Activated CD4-positive, alpha-beta T cell treated with anti-CD3 and anti-CD28 coated beads, Interleukin-2, Interleukin-4, amounts not matched to agents 100 ng/mL and 50 ng/mL, durations not matched to agents 16 hours and 8 hours (primary cell): ENCODE measurements at regions not wholly inside any gene's neighbourhood (a gene's known extent, or its start where the extent isn't known, plus 50 kb on each side); places are given as distances from the start of the nearest gene placed in this dataset.

Experiments
- DNase-seq: peaks from one replicate; pipeline ENCODE4 v3.0.0-alpha.2; 2020; ENCODE audit warnings: low spot score

DNA sequence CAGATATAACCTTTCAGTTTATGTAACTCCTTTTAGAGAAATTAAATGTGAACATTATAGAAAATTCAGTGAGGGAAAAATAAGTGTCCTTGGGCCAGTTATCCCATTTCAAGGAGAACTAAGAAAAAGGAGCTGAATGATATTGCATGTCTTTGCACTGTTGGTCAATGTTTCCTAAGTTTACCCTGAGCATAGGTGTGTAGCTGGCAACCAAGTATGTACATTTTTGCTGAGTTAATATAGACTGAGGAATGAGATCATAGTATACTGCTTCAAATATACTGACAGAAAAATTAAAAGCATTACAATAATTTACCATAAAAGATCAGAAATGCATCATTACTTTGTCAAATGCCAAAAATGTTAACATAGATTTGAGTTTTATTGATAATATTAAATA lies 2128.7 kb upstream of the C9orf72 start:
- DNase-seq: no peak

DNA sequence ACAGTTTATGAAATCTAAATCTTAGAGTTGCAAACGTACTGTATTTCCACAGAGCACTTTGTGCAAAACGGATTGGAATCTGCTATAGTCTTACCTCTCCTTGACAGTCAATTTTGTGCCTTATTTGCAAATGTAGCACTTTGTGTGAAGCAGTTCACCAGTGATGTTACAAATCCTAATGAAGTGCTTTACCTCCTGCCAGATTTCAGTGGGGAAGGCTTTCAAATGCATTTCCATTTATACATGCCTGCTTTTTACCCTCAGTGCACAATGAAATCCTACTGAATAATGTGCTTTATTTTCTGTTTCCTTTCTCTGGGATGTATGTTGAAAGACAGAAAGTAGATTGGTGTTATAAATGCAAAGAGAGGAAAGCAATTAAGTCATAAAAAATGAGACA lies 2141.6 kb upstream of the C9orf72 start:
- no peak for DNase-seq

DNA sequence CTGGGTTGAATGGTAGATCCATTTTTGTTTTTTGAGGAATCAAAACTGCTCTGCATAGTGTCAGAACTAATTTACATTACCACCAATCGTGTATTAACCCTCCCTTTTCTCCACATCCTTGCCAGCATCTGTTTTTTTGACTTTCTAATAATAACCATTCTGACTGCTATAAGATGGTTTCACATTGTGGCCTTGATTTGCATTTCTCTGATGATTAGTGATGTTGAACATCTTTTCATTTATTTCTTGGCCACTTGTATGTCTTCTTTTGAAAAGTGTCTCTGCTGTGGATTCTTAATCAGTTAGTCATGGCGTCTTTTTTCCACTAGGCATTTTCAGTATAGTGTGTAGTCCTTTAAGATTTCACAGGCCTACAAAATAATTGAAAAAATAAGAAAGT lies 2144.3 kb upstream of the C9orf72 start:
- DNase-seq: no peak

DNA sequence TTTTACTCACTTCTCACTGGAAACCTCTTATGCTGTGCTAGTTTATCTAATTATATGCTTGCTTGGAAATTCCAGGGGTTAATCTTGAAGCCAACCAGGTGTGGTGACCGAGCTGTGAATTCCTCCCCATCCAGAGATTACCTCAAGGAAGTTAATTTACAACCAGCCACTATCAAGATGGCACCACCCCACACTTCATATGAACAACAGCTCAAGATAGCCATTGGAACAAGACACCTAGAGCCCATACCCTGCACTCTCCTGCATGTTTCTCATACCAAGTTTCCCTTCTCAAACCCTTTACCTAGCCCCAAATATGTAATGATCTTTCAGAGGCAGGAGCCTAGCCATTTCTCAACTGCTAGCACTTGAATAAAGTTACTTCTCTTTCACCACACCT lies 2156.9 kb upstream of the C9orf72 start:
- DNase-seq: no peak

DNA sequence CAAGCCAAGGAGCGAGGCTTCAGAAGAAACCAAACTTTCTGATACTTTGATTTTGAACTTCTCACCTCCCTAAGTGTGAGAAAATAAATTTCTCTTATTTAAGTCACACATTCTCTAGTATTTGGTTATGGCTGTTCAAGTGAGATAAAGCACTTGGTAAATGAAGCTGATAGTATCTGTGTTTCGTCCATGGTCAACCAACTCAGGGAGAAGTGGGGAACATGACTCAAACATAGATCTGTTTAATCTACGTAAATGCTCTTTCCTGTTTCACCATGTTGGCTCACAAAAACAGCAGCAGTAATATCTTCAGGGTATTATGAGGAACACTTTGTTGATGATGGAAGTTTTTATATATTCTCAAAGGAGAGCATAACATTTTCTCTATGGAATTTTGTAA lies 2167.2 kb upstream of the C9orf72 start:
- no peak for DNase-seq

DNA sequence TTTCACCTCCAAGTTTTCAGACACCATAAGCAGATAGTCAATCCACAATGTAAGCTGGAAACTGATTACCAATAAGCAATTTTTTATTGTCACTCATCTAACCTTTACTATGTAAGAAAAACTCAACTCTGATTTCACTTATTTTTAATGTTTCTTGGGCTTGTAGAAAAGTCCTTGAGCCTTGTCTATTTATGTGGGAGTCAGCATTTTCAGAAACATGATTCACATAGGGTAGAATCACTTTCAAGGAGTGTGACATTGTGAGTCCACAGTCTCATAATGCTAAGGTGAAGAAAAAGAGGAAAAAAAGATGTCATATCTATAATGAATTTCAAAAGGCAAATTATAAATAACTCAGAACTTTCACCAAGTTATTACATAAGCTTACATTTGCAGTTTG lies 2167.9 kb upstream of the C9orf72 start:
- DNase-seq: no peak

DNA sequence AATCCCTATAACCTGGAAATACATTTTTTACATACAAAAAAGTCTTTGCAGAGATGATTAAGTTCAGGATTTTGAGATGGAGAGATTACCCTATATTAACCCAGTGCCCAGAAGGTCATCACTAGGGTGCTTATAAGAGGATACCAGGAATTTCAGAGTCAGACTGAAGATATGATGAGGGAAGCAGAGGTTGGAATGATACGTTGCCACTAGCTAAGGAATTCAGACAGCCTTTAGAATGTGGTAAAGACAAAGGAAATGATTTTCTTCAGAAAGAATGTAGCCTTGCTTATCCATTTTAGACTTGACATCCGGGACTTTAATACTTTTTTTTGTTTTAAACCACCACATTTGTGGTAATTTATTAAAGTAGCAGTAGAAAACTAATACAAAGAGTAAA lies 2176.8 kb upstream of the C9orf72 start:
- DNase-seq: no peak

DNA sequence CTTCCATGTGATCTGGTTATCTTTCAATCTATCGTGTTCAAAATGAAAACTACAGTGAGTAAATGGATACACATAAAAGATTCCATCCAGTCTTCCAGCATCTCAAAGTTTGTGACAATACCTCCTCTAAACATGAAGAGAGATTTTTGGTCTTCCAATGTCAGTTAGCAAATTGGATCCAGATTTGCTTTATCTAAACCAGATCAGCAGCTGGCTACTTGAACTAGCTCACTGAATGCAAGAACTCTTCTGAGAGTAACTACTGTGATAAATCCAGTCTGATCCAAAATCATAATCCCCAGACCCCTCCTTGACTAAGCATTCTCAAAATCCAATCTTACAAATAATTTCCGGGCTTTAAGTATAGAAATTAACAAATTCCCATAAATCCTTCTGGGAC lies 2177.9 kb upstream of the C9orf72 start:
- no peak for DNase-seq

DNA sequence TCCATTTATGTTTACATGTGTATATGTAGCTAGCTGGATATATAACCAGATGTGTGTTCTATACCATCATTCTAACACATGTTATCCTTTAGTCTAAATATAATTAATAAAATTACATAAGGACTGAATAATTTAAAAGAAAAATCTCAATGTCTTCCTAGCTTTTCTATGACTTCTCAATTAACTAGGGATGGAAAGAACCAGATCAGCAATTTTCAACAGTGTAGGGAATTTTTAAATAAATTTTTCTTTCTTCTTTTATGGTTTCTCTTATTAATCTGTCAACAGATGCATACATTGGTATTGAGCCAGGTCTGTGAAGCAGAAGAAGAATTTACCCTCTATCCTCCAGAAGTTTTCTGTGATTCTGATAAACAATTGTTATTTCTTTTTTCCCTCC lies 2180.4 kb upstream of the C9orf72 start:
- no peak for DNase-seq

DNA sequence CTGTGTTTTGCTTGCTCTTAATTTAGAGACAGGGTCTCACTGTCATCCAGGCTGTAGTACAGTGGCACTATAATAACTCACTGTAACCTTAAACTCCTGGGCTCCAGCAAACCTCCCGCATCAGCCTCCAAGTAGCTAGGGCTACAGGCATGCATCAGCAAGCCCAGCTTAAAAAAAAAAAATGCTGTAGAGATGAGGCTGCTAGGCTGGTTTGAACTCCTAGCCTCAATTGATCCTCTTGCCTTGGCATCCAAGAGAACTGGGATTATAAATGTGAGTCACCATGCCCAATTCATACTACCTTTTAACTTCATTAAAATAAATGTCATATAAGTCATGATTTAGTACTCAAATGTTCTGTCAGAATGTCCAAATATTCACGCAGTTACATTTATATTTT lies 2195.7 kb upstream of the C9orf72 start:
- DNase-seq: no peak

DNA sequence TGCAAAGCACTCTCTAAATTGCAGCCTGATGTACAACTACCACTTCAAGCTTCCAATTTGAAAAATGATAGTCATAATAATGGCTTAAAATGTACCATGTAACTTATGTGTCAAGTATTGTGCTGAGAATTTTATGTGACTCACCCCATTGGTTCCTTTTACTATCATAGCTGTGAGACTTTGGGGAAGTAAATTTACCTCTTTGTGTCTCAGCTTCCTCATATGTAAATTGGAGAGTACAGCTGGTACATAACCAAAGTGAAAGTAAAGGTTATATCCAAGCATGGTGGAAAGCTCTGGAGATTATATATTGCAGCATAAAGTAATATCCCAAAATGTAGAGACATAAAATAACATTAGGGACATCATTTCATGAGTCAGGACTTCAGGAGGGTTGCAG lies 2200.4 kb upstream of the C9orf72 start:
- no peak for DNase-seq

DNA sequence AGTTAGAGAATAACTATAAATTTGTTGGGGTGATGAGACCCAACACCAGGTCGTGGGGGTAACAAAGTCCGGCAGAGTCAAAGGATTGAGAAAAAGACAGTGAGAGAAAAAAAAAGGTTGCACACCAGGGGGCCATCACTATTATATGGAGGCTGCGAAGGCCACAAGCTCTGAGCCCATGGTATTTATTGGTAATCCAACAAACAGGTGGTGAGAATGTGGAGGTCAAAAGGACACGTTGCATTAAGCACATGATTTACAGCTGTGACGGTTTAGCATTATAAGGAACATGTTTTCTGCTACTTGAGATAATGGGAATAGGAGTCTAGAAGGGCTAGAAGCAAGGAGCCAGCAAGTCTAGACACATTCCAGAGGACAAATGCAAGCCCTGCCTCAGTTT lies 2202.2 kb upstream of the C9orf72 start:
- no peak for DNase-seq

DNA sequence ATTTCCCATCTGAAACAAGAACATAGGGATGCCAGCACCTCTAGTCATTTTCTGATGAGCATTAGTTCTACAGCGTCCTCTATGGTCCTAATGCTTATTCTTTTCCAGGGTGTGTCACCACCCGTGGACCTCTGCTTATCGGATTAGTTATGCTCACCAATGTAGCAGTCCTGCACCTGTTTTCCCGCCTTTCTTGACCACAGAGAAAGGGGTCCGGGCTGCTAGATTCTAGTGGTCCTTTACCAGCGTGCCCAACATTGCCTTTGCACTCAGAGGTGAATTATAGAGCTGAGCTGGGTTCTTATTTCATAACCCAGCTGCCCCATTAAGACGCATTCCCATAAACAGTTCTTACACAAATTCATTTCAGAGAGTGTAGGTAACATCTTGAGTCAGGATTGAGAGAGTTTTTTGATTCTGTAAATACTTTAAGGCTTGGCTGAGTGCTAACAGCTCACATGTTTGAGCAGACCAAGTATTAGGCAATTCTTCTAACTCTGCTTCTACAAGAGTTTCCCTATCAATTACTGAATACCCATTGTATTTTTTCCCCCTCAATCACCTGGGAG lies 2205.1 kb upstream of the C9orf72 start:
- no peak for DNase-seq

DNA sequence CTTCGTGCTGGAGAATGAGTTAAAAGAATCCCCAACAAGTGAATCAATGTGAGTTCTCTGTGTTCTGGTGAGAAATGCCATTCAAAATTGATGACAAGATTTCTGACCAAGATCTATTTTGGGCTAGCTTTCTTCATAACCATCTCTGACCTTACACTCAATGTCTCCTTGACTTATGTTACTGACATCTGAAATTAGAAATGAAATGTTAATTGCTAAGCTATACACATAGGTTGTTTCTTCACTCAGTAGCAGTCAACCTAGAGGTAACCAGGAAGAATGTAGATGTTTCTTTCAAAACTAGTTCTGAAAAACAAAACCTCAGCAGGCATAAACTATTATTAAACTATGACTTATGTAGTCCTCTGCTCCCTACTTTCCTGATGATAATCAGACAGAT lies 2220.7 kb upstream of the C9orf72 start:
- DNase-seq: no peak

DNA sequence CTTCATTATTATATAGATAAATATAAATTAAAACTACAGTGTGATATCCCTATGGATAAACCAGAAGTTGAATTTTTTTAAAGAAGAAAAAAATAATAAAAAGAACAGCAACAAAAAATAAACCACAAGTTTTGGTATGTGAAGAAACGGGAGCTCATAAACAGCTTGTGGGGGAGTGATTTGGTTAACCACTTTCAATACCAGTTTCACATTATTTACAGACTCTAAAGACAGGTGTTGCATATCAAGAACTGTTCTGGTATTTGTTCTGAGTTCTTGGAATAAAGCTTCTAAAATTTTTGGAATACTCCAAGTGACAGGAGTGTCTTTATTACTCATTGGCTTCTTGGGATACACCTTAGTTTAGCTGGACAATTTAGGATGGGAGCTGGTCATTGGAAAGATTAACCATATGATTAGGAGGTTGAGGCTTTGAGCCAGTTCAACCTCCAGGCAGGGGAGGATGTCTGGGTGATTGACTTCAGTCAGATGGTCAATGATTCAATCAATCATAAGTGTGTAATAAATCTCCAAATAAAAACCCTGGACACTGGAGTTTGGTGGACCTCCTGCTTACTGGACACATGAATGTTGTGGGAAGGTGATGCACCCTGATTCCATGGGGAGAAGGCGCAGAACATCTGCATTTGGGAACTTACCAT lies 2223.1 kb upstream of the C9orf72 start:
- no peak for DNase-seq

DNA sequence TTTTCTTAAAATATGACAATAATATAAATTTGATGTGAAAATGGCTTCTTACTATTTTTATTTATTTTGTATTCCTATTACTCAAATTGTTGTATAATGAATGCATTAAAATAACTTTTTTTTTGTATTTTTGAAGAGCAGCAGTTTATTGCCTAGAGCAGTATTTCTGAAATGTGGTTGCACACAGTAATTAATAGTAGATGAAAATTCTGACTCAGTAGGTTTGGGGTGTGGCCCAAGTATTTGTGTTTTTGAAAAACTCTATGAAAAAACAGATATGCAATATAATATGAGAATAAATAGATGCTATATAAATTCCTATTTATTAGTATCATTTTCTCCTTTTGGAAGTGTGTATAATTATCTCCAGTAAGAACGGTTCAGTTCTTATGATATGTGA lies 2225.3 kb upstream of the C9orf72 start:
- DNase-seq: no peak

DNA sequence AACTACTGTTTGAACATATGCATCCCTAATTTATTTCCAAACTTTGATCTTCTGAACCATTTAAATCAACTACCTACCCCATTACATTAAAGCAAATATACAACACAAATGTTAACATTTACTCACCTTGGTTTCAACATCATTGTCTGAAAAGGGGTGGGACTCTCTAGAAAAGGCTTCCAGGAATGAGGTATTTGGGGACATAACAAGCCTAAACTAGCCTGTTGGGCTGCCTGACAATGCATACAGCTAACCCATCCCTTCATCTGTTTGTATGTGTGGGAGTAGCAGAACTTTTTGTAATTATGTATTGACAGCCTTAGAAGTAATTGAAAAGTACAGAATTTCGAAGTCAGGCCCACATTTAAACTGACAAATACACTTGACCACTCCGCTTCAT lies 2225.9 kb upstream of the C9orf72 start:
- DNase-seq: no peak

DNA sequence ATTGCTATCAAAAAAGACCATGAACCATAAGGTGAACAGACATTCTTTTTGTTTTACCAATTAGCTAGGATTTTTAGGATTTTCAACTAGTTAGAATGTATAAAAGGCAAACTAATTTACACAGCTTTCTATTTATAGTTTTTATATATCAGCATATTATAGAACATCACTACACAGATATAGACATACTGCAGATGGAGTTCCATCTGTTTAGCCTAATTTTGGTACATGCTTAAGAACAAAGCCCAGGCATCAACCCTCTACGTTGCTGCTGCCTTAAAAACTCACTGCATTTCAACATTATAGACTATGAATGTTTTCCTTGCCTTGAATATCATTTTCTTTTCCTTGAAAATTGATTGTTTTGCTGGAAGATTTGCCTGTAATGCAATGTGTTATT lies 2227.5 kb upstream of the C9orf72 start:
- no peak for DNase-seq

DNA sequence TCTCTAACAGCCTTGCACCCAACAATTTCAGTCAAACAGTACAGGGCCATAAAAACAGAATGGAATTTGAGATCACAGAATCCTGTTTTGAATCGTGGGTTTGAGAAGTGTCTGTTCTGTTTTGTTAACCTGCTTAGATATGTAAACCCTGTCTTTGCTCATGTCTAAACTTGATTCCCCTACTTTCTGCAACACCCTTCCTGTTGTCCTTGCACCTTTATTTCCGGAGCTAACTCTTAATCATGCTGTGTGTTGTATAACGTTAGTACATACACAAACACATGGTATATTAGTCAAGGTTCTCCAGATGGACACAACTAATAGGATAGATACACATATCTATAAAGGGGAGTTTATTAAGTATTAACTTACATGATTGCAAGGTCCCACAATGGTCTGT lies 2229.2 kb upstream of the C9orf72 start:
- no peak for DNase-seq

DNA sequence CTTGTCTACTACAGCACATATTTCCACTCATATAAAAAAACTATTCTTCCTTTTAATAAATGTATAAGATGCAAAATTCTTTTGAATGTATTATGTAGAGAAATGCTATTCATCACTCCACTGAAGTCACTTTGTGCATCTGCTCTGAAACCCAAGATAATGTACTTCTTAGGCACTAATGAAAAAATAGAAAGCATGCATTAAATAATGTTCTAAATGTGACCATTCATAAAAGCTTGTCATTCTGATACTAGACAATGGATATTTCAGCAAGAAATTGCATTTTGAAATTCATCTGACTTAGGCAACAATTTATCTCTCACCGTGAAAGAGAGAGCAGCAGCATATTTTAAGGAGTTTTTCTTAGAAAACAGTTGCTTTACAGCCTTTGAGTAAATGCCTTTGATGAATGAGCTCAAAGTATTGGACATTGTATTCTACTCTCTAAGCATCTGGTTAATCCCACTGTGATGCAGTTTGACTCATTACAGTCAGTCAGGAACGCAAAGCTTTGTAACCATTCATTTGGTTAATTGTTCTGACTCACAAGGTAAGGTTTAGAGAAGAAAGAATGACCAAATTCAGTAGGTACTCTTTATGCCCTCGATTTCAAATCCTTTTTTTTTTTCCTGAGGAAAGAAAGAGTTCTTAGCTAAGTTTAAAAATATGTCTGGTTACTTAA lies 2233.8 kb upstream of the C9orf72 start:
- DNase-seq: no peak

DNA sequence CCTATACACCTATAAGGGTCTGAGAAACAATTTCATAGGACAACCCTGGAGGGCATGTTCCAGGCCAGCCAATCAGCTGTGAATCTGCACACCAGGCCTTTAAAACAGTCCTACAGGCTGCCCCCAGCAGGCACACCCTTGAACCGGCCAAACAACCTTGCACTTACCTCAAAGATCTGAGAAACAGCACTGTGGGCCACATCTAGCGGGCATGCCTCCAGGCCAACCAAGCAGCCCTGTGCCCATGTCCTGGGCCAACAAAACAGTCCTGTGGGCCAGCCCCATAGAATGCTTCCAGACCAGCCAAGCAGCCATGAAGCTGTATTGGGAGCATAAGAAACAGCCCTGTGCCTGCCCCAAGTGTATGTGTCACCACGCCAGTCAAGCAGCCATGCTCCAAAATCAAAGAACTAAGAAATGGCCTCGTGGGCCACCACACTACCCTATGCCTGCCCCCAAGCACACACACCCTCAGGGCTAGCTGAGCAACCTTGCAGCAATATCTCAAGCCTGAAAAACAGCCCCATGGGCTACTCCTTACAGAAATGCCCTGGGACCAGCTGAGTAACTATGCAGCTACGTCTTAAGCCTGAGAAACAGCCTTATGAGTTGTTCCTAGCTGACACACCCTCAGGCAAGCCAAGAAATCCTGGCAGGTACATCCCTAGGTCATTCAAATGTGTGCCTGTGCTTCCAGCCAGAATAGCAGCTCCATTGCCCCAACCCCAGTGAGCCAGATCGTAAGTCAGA lies 2243.8 kb upstream of the C9orf72 start:
- no peak for DNase-seq

DNA sequence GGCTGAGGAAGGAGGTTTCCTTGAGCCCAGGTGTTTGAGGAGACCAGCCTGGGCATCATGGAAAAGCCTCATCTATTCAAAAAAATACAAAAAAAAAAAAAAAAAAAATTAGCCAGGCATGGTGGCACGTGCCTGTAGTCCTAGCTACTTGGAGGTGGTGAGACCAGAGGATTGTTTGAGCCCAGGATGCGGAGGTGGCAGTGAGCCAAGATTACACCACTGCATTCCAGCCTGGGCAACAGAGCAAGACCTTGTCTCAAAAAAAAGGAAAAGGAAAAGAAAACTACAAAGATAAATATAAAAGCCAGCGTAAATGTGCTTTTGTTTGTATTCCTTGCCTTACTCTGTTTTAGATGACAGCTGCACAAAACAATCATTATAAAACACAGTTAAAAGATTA lies 2249.2 kb upstream of the C9orf72 start:
- DNase-seq: no peak

DNA sequence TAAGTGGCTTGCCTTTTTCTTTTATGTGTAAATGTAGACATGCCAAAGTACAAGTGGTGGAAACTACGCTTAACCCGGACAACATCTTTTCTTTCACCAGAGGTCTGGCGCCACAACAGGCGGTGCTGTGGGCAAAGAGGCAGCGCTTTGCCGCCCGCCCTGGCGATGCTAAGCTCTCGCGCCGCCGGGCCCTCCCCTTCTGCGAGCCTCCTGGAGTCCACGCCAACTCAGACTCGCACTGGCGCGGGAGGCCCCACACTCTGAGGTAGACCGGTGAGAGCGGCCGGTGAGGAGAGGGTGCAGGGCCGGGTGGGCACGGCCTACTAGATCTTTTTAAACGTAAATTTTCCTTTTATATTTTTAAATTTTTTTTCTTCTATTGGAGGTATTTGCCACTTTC lies 2253.1 kb upstream of the C9orf72 start:
- no peak for DNase-seq
